Prostate gland (tissue), 2 donors: ENCODE measurements at regions not wholly inside any gene's neighbourhood (a gene's known extent, or its start where the extent isn't known, plus 50 kb on each side); places are given as distances from the start of the nearest gene placed in this dataset.

ENCODE experiments used
- POLR2A ChIP-seq: fragments of 450-650 bp; IDR thresholded peaks from one replicate; pipeline ENCODE4 v1.6.1; 2016; ENCODE audit warnings: antibody characterized with exemption, mild to moderate bottlenecking
- TF ChIP-seq, protein P1 (sequence below), 4 experiments: fragments of 200-600 bp in 2 of 4; fragments of 450-650 bp in 2 of 4; sonication (generic) in 2 of 4; IDR thresholded peaks; 1 replicate in 3 of 4; 2 replicates in 1 of 4; pipeline ENCODE4 v1.5.1; 2016 to 2019; ENCODE audit warnings: antibody characterized with exemption in 4 of 4, mild to moderate bottlenecking in 2 of 4, moderate library complexity in 2 of 4

DNA sequence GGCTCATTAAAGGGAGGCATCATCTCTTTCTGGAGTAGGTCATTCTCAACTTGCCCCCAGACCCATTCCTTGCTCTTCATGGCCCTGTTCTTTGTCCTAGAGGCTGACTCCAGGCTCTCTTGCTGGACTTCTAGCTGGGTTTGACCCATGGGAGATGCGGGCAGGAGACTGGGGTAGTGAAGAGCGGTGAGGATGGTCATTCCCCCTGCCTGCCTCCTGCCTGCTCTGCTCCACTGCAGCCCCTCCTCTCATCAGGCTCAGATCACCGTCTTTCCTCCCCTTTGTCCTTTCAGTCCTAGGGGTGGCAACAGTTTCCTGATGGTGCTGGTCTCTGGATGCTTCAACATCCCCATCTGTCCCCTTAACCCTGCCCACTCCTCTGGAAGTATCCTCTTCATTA lies 170.9 kb downstream of the ABHD5 start:
- TF ChIP-seq, protein P1, sequence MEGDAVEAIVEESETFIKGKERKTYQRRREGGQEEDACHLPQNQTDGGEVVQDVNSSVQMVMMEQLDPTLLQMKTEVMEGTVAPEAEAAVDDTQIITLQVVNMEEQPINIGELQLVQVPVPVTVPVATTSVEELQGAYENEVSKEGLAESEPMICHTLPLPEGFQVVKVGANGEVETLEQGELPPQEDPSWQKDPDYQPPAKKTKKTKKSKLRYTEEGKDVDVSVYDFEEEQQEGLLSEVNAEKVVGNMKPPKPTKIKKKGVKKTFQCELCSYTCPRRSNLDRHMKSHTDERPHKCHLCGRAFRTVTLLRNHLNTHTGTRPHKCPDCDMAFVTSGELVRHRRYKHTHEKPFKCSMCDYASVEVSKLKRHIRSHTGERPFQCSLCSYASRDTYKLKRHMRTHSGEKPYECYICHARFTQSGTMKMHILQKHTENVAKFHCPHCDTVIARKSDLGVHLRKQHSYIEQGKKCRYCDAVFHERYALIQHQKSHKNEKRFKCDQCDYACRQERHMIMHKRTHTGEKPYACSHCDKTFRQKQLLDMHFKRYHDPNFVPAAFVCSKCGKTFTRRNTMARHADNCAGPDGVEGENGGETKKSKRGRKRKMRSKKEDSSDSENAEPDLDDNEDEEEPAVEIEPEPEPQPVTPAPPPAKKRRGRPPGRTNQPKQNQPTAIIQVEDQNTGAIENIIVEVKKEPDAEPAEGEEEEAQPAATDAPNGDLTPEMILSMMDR (IDR thresholded peaks at IDR 0.05), result no peak
- no peak for TF ChIP-seq POLR2A
